Panc1 (cell line): ENCODE measurements at regions not wholly inside any gene's neighbourhood (a gene's known extent, or its start where the extent isn't known, plus 50 kb on each side); places are given as distances from the start of the nearest gene placed in this dataset.

Experiments used
- ATAC-seq: fragments of 200-7000 bp; cut with Tn5 transposase; 2 replicates; pipeline ENCODE4 v1.9.1; 2020; ENCODE audit warnings: mild to moderate bottlenecking, moderate library complexity
- BruUV-seq: library from RNA; stranded (reverse); fragments of 400-500 nt; replicated peaks from 2 replicates; lab custom pipeline; 2021; lab: Mats Ljungman, UMichigan
- CTCF ChIA-PET: fragments of 300-600 bp; sonication (Branson Sonifier 250); formaldehyde crosslinking; loops from one replicate; lab custom pipeline; 2022; ENCODE audit warnings: antibody characterized with exemption; lab: Charles Lee
- POLR2A ChIA-PET: fragments of 300-600 bp; sonication (Branson Sonifier 250); formaldehyde crosslinking; loops from one replicate; lab custom pipeline; 2022; ENCODE audit warnings: antibody characterized with exemption; lab: Charles Lee
- DNase-seq: peaks from one replicate; pipeline ENCODE4 v3.0.0-alpha.2; 2010; ENCODE audit warnings: low read depth, low spot score
- H3K27ac ChIP-seq: 2 replicates; pipeline ENCODE4 v1.5.1; 2011; ENCODE audit warnings: mild to moderate bottlenecking, low read length, inconsistent platforms
- H3K27me3 ChIP-seq: fragments of 200-500 bp; sonication (Bioruptor generic); 2 replicates; pipeline ENCODE4 v1.6.0; 2014; ENCODE audit warnings: low read length, inconsistent platforms; ENCODE audit not compliant: control insufficient read depth, insufficient read depth
- H3K36me3 ChIP-seq: fragments of 200-500 bp; sonication (Bioruptor generic); 2 replicates; pipeline ENCODE4 v1.5.1; 2014; ENCODE audit warnings: inconsistent platforms, mild to moderate bottlenecking, low read length, moderate library complexity; ENCODE audit not compliant: control insufficient read depth, insufficient read depth
- H3K4me1 ChIP-seq: 2 replicates; pipeline ENCODE4 v1.5.1; 2011; ENCODE audit warnings: inconsistent platforms, mild to moderate bottlenecking, low read length, moderate library complexity; ENCODE audit not compliant: control insufficient read depth, insufficient read depth
- H3K4me3 ChIP-seq, 2 experiments: 2 replicates each; pipeline ENCODE4 v1.5.1; 2011 to 2012; ENCODE audit warnings: low read depth in 2 of 2, low read length in 2 of 2, mild to moderate bottlenecking in 2 of 2, inconsistent platforms in 1 of 2, moderate library complexity in 1 of 2
- H3K9me3 ChIP-seq: fragments of 200-500 bp; sonication (Bioruptor generic); 2 replicates; pipeline ENCODE4 v1.5.1; 2014; ENCODE audit warnings: low read depth, mild to moderate bottlenecking, inconsistent platforms, low read length, moderate library complexity; ENCODE audit not compliant: control insufficient read depth, insufficient read depth
- CTCF ChIP-seq: fragments of 450-650 bp; IDR thresholded peaks from 2 replicates; pipeline ENCODE4 v1.5.1; 2017; ENCODE audit warnings: mild to moderate bottlenecking
- POLR2AphosphoS5 ChIP-seq: IDR thresholded peaks from 2 replicates; pipeline ENCODE4 v1.6.1; 2012; ENCODE audit warnings: mild to moderate bottlenecking, low read depth, low read length, moderate library complexity
- REST ChIP-seq, 2 experiments: IDR thresholded peaks; 2 replicates each; pipeline ENCODE4 v1.6.1; 2011 to 2012; ENCODE audit warnings: low read depth in 2 of 2, control low read depth in 1 of 2, low read length in 1 of 2, mild to moderate bottlenecking in 1 of 2, moderate library complexity in 1 of 2; ENCODE audit not compliant: insufficient read depth in 1 of 2
- SIN3A ChIP-seq: IDR thresholded peaks from 2 replicates; pipeline ENCODE4 v1.6.1; 2012; ENCODE audit warnings: low read depth, mild to moderate bottlenecking, low read length, moderate library complexity, borderline replicate concordance; ENCODE audit not compliant: insufficient read depth
- TCF7L2 ChIP-seq: IDR thresholded peaks from 2 replicates; pipeline ENCODE4 v1.6.1; 2011; ENCODE audit warnings: mild to moderate bottlenecking, low read depth, low read length, inconsistent platforms
- in situ Hi-C: cut with HindIII; loops from 2 replicates; pipeline ENCODE4 v1.10.0; 2016; ENCODE audit warnings: low sequenced_read_pairs, low pct_unique_long_range_greater_than_20kb
- intact Hi-C: fragments of 100-400 bp; cut with micrococcal nuclease; formaldehyde crosslinking; loops from one replicate; pipeline ENCODE4 v1.10.0; 2022; ENCODE audit not compliant: unreplicated experiment

- H3K27ac ChIP-seq = no peak overlapping the region
Observed at GRCh38 chr12:125509195-125509594, 444.0 kb downstream of the AACS start.

DNA sequence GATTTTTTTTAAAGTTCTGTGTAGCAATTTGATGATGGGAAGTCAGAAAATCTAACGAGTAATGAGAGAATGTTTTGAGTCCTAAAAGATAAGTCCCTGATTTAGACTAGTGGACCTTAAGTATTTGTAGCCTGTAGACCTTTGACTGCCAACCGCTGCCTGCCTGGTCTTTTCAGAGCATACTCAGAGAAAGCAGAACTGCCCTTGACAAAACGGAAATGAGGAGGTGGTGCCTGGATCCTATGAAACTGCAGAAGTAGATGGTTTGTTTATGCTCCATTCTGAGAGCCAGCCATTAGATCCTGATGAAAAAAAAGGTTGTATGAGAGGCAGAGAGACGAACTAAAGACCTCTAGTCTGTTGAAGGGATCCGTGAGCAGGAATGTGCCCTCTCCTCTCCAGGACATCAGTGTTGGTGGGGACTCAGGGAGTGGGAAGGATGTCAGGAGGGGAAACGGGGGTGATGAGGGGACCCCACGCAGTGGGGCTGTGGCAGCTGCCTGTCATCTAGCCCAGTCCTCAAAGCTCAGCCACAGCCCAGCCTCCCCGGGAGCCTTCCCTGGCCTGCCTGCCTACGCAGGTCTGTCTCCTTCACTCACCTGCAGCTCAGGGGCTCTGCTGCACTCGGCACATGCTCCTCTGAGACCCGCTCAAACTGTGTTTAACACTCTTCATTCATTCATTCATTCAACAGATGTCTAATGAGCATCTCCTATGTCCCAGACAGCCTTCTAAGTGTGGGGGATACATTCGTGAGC is 447.5 kb downstream of the AACS start:
- Histone ChIP-seq H3K36me3 (no peaks in the 10 kb centered on the region), H3K27me3 (no peaks in the 10 kb centered on the region; the same call in 1 of the 2 replicates), H3K4me1 (no peaks in the 10 kb centered on the region), H3K4me3 (no peak overlapping the region), H3K9me3 (no peaks in the 10 kb centered on the region), H3K27ac (no peak overlapping the region)
- POLR2A ChIA-PET = no interaction called here
- BruUV-seq = no TSS peak
- CTCF ChIA-PET = no interaction called here
- ATAC-seq = no peak
- no peak for TF ChIP-seq POLR2AphosphoS5
- TF ChIP-seq TCF7L2 = no peak
- TF ChIP-seq SIN3A = no peak
- no peak for TF ChIP-seq CTCF
- TF ChIP-seq REST (IDR thresholded peaks at IDR 0.05; ENCODE audit: insufficient read depth in 1 of 2, low read depth in 2 of 2, low read length in 1 of 2) = no peak
- in situ Hi-C loops = no loop called here
- intact Hi-C loops = no loop called here
- no peak for DNase-seq

More at GRCh38 chr12:125509195-125509594, 444.0 kb downstream of the AACS start:
- ChIA-PET POLR2A (no interaction called here), CTCF (no interaction called here)
- no peaks in the 10 kb centered on the region for H3K4me1 ChIP-seq
- DNase-seq = no peak
- in situ Hi-C loops (no loop called here), intact Hi-C loops (no loop called here)
- no peaks in the 10 kb centered on the region; the same call in 1 of the 2 replicates for H3K27me3 ChIP-seq
- no peaks in the 10 kb centered on the region for H3K36me3 ChIP-seq
- no peak for ATAC-seq
- H3K9me3 ChIP-seq = no peaks in the 10 kb centered on the region
- BruUV-seq = no TSS peak
- no peak for TF ChIP-seq TCF7L2
- no peak for TF ChIP-seq CTCF
- TF ChIP-seq POLR2AphosphoS5 = no peak
- TF ChIP-seq REST (IDR thresholded peaks at IDR 0.05; ENCODE audit: insufficient read depth in 1 of 2, low read depth in 2 of 2, low read length in 1 of 2) = no peak
- no peak for TF ChIP-seq SIN3A
- no peak overlapping the region for H3K4me3 ChIP-seq
